ENCODE measurements at regions not wholly inside any gene's neighbourhood (a gene's known extent, or its start where the extent isn't known, plus 50 kb on each side); places are given as distances from the start of the nearest gene placed in this dataset.

DNA sequence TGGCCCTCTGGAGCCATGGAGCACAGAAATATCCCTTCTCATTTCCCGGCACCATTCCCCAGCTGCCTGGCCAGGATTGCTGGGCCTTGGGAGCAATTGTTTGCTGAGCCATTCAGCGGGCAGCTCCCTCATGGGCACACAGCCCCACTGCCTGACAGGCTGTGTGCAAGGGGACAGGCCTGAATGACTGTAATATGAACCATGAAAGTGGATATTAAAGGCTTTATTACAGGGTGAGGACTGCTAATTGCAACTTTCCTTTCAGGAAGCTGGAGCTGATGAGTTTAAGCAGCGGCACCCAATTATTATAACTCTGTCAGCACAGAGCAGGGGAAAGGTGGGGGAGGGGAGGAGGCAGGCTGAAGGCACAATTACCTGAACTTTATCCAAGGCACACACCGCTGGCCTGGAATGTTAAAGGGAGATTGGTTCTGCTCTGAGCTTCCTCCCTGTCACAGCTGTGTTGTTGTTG lies 159.8 kb upstream of the SDK2 start:
- Histone ChIP-seq H3K4me2 (ENCODE audit: insufficient read depth in 1 of 2, low read depth in 2 of 2, low read length in 2 of 2) (no peak overlapping the region; a peak in 1 of 4 replicates), H3K79me1 (ENCODE audit: low read depth, low read length) (no peaks in the 10 kb centered on the region), H3K18ac (ENCODE audit: extremely low read depth, low read length) (no peak overlapping the region), H4K8ac (ENCODE audit: extremely low read depth, insufficient read depth, low read length) (no peak overlapping the region), H3K36me3 (ENCODE audit: control insufficient read depth in 2 of 4, insufficient read depth in 4 of 4, low read length in 3 of 4) (no peaks in the 10 kb centered on the region), H2BK20ac (ENCODE audit: low read length) (no peak overlapping the region), H2BK120ac (replicated peaks; ENCODE audit: low read depth, low read length) (no peak overlapping the region), H3K9me3 (ENCODE audit: insufficient read depth in 2 of 2, low read depth in 1 of 2, low read length in 1 of 2) (no peaks in the 10 kb centered on the region), H4K91ac (replicated peaks; ENCODE audit: insufficient read length, low read length) (no peak overlapping the region), H3K79me2 (ENCODE audit: control insufficient read depth in 1 of 2, insufficient read depth in 2 of 2, low read length in 2 of 2) (no peaks in the 10 kb centered on the region), H3K23ac (ENCODE audit: insufficient read length) (no peak overlapping the region), H2BK12ac (ENCODE audit: low read depth, low read length) (no peak overlapping the region), H2BK5ac (ENCODE audit: low read depth, low read length) (no peak overlapping the region), H2AK5ac (ENCODE audit: low read depth, low read length) (no peak overlapping the region), H3K27me3 (replicated peaks in 1 of 4; ENCODE audit: control insufficient read depth in 3 of 4, extremely low read depth in 1 of 4, insufficient read depth in 3 of 4, low read length in 3 of 4) (no peaks in the 10 kb centered on the region; a peak in 2 of 7 replicates), H3K23me2 (ENCODE audit: low read depth, low read length) (no peaks in the 10 kb centered on the region), H3K4me1 (replicated peaks in 1 of 4; ENCODE audit: control insufficient read depth in 3 of 4, insufficient read depth in 4 of 4, low read length in 3 of 4) (peaks cover 0 to 8% (median 6%) of the 10 kb centered on the region in 4 experiments; a peak in 4 of 7 replicates), H3K56ac (replicated peaks; ENCODE audit: insufficient read length, low read depth, low read length) (no peak overlapping the region), H3K27ac (ENCODE audit: low read depth, low read length) (no peak overlapping the region), H2BK15ac (ENCODE audit: low read length) (no peak overlapping the region), H3K14ac (ENCODE audit: insufficient read length) (no peak overlapping the region), H3K4ac (replicated peaks; ENCODE audit: insufficient read length, low read depth, low read length) (no peak overlapping the region), H4K5ac (ENCODE audit: insufficient read length, low read depth, low read length) (no peak overlapping the region), H3K9ac (replicated peaks in 1 of 4; ENCODE audit: extremely low read depth in 1 of 4, low read depth in 3 of 4, low read length in 3 of 4) (no peak overlapping the region), H3K4me3 (ENCODE audit: extremely low read depth in 1 of 4, insufficient read depth in 2 of 4, low read depth in 3 of 4, low read length in 4 of 4) (no peak overlapping the region), H2AFZ (ENCODE audit: low read length) (0 out of 2 replicates have a peak overlapping the region, but pooled peaks have one; percentile 26), H4K20me1 (replicated peaks in 1 of 2; ENCODE audit: control insufficient read depth in 1 of 2, insufficient read depth in 2 of 2, low read length in 2 of 2) (no peaks in the 10 kb centered on the region)
- TF ChIP-seq, protein P1, sequence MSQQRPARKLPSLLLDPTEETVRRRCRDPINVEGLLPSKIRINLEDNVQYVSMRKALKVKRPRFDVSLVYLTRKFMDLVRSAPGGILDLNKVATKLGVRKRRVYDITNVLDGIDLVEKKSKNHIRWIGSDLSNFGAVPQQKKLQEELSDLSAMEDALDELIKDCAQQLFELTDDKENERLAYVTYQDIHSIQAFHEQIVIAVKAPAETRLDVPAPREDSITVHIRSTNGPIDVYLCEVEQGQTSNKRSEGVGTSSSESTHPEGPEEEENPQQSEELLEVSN (IDR thresholded peaks at IDR 0.05) = no peak
- TF ChIP-seq TEAD4 (IDR thresholded peaks at IDR 0.05; ENCODE audit: low read depth, low read length) (peak; percentile 40; the same call in 1 of the 2 replicates), ASH2L (IDR thresholded peaks at IDR 0.05; ENCODE audit: low read length) (no peak)
- CTCF ChIA-PET (ENCODE audit: partially characterized antibody) = interaction anchor here (0.6 to 2.8 kb wide), 6 partner anchors 12 to 374 kb away, joined by 3 to 18 read pairs (median 4); no protein-coding TSS in a partner anchor
- FAIRE-seq (no peak), DNase-seq (ENCODE audit: low read depth in 1 of 2, low spot score in 2 of 2) (no peak)
- WGBS, 2 experiments (ENCODE audit: extremely low coverage in 1 of 2, insufficient coverage in 1 of 2, insufficient read length in 1 of 2, insufficient replicate concordance in 2 of 2, low coverage in 1 of 2, low lambda C conversion rate in 2 of 2, missing lambda C conversion rate in 1 of 2) = 70% methylated on average over 4 of the region's 4 CpGs; no CpG with 5 or more reads in 1 of the 2 experiments
- POLR2A ChIA-PET (ENCODE audit: partially characterized antibody) = interaction anchor here (0.9 to 2.2 kb wide), 3 partner anchors 11 to 74 kb away, joined by 3 to 7 read pairs (median 3); no protein-coding TSS in a partner anchor
